Sigmoid colon (tissue), 6 donors: ENCODE measurements at regions not wholly inside any gene's neighbourhood (a gene's known extent, or its start where the extent isn't known, plus 50 kb on each side); places are given as distances from the start of the nearest gene placed in this dataset.

ENCODE experiments used
- DNase-seq: peaks from one replicate; pipeline ENCODE4 v3.0.0-alpha.2; 2019
- H3K27ac ChIP-seq, 4 donors: fragments of 200-600 bp; sonication (generic); one replicate each; pipeline ENCODE4 v1.5.1; 2016 to 2019; ENCODE audit warnings: mild to moderate bottlenecking in 1 of 4
- H3K27me3 ChIP-seq, 3 donors: fragments of 200-600 bp; sonication (generic); one replicate each; pipeline ENCODE4 v1.5.1; 2019; ENCODE audit warnings: mild to moderate bottlenecking in 1 of 3
- H3K36me3 ChIP-seq, 4 donors: fragments of 200-600 bp; sonication (generic); one replicate each; pipeline ENCODE4 v1.5.1; 2016 to 2019
- H3K4me1 ChIP-seq, 4 donors: fragments of 200-600 bp; sonication (generic); one replicate each; pipeline ENCODE4 v1.5.1; 2017 to 2019
- H3K4me3 ChIP-seq, 4 donors: fragments of 200-600 bp; sonication (generic); one replicate each; pipeline ENCODE4 v1.5.1; 2017 to 2019; ENCODE audit warnings: mild to moderate bottlenecking in 2 of 4, moderate library complexity in 1 of 4
- H3K9me3 ChIP-seq, 4 donors: fragments of 200-600 bp in 3 of 4; sonication (generic) in 3 of 4; one replicate each; pipeline versions ENCODE4 v1.5.1 to v1.6.1; 2013 to 2019
- CTCF ChIP-seq, 4 experiments: fragments of 450-650 bp in 3 of 4; fragments of 200-600 bp in 1 of 4; IDR thresholded peaks; one replicate each; pipeline ENCODE4 v1.5.1; 2016 to 2019; ENCODE audit warnings: antibody characterized with exemption in 4 of 4, mild to moderate bottlenecking in 3 of 4, moderate library complexity in 2 of 4
- EP300 ChIP-seq, 4 donors: sonication (generic); formaldehyde crosslinking; IDR thresholded peaks; one replicate each; pipeline ENCODE4 v1.6.1; 2017; ENCODE audit warnings: antibody characterized with exemption in 4 of 4
- POLR2A ChIP-seq, 2 donors: fragments of 450-650 bp; IDR thresholded peaks; one replicate each; pipeline ENCODE4 v1.6.1; 2016; ENCODE audit warnings: antibody characterized with exemption in 2 of 2, mild to moderate bottlenecking in 2 of 2, moderate library complexity in 2 of 2
- POLR2AphosphoS5 ChIP-seq, 4 donors: sonication (generic); formaldehyde crosslinking; IDR thresholded peaks; one replicate each; pipeline ENCODE4 v1.6.1; 2017; ENCODE audit warnings: antibody characterized with exemption in 4 of 4
- WGBS, 2 donors: extraction: QIAGEN DNeasy Blood & Tissue Kit; methylation state at CpG; one replicate each; pipeline ENCODE4 v1.1.7; 2013; 5-methylcytosine and 5-hydroxymethylcytosine counted together
- intact Hi-C: fragments of 100-400 bp; cut with DNase I; formaldehyde crosslinking; loops from one replicate; pipeline ENCODE4 v1.15.1; 2023
- donor health status: healthy with polysubstance abuse.
- donor health status: healthy.

- H3K4me1 ChIP-seq: no peaks in the 10 kb centered on the region
- no peaks in the 10 kb centered on the region for H3K27me3 ChIP-seq
- no peaks in the 10 kb centered on the region for H3K36me3 ChIP-seq
- no peak overlapping the region for H3K27ac ChIP-seq
- peaks cover 0 to 2% (median 0%) of the 10 kb centered on the region in 4 donors for H3K9me3 ChIP-seq
- WGBS, 2 donors: 52 to 68% methylated on average over 1 of the region's 1 CpG
- no peak overlapping the region for H3K4me3 ChIP-seq
- intact Hi-C loops: no loop called here
- no peak for DNase-seq
- no peak for TF ChIP-seq POLR2AphosphoS5 (IDR thresholded peaks at IDR 0.05)
- TF ChIP-seq CTCF (IDR thresholded peaks at IDR 0.05): no peak
- no peak for TF ChIP-seq EP300 (IDR thresholded peaks at IDR 0.05)
- TF ChIP-seq POLR2A (IDR thresholded peaks at IDR 0.05): no peak
These were observed 139.1 kb upstream of the P2RY1 start for GRCh38 chr3:152695840-152696239.

GRCh38 chr3:152696962-152697361 lies 138.0 kb upstream of the P2RY1 start:
- Histone ChIP-seq H3K4me3 (no peak overlapping the region), H3K36me3 (no peaks in the 10 kb centered on the region), H3K27ac (no peak overlapping the region), H3K4me1 (no peaks in the 10 kb centered on the region), H3K27me3 (no peaks in the 10 kb centered on the region), H3K9me3 (no peaks in the 10 kb centered on the region)
- no peak for TF ChIP-seq CTCF (IDR thresholded peaks at IDR 0.05)
- TF ChIP-seq POLR2AphosphoS5 (IDR thresholded peaks at IDR 0.05): no peak
- TF ChIP-seq EP300 (IDR thresholded peaks at IDR 0.05): no peak
- no peak for TF ChIP-seq POLR2A (IDR thresholded peaks at IDR 0.05)
- no peak for DNase-seq
- intact Hi-C loops: no loop called here

- no peaks in the 10 kb centered on the region for H3K9me3 ChIP-seq
- intact Hi-C loops: no loop called here
- 61% methylated on average over 3 of the region's 3 CpGs for WGBS, 2 donors
- no peaks in the 10 kb centered on the region for H3K36me3 ChIP-seq
- no peak overlapping the region for H3K27ac ChIP-seq
- H3K4me1 ChIP-seq: no peaks in the 10 kb centered on the region
- TF ChIP-seq CTCF (IDR thresholded peaks at IDR 0.05): no peak
- TF ChIP-seq EP300 (IDR thresholded peaks at IDR 0.05): no peak
- no peak for TF ChIP-seq POLR2A (IDR thresholded peaks at IDR 0.05)
- no peak for TF ChIP-seq POLR2AphosphoS5 (IDR thresholded peaks at IDR 0.05)
- no peak for DNase-seq
- no peaks in the 10 kb centered on the region for H3K27me3 ChIP-seq
- no peak overlapping the region for H3K4me3 ChIP-seq
These were observed 131.6 kb upstream of the P2RY1 start for GRCh38 chr3:152703245-152703890.

- WGBS, 2 donors: 50 to 69% methylated on average over 4 of the region's 4 CpGs
- no peaks in the 10 kb centered on the region for H3K9me3 ChIP-seq
- TF ChIP-seq EP300 (IDR thresholded peaks at IDR 0.05) (no peak), POLR2AphosphoS5 (IDR thresholded peaks at IDR 0.05) (no peak), CTCF (IDR thresholded peaks at IDR 0.05) (no peak), POLR2A (IDR thresholded peaks at IDR 0.05) (no peak)
- no peak for DNase-seq
- no peak overlapping the region for H3K27ac ChIP-seq
- no peak overlapping the region for H3K4me3 ChIP-seq
- H3K36me3 ChIP-seq: no peaks in the 10 kb centered on the region
- H3K27me3 ChIP-seq: no peaks in the 10 kb centered on the region
- H3K4me1 ChIP-seq: no peaks in the 10 kb centered on the region
- intact Hi-C loops: no loop called here
These were observed 127.8 kb upstream of the P2RY1 start for GRCh38 chr3:152706991-152707713.
